ENCODE measurements at regions not wholly inside any gene's neighbourhood (a gene's known extent, or its start where the extent isn't known, plus 50 kb on each side); places are given as distances from the start of the nearest gene placed in this dataset.

- no peak for DNase-seq
These were observed 178.9 kb upstream of the IVNS1ABP start for GRCh38 chr1:185495898-185496297.

GRCh38 chr1:185495007-185495406 lies 178.0 kb upstream of the IVNS1ABP start:
- no peak for DNase-seq

- no peak for DNase-seq
These were observed 175.2 kb upstream of the IVNS1ABP start for GRCh38 chr1:185492089-185492825.

GRCh38 chr1:185491604-185492003 lies 174.6 kb upstream of the IVNS1ABP start:
- no peak for DNase-seq

DNA sequence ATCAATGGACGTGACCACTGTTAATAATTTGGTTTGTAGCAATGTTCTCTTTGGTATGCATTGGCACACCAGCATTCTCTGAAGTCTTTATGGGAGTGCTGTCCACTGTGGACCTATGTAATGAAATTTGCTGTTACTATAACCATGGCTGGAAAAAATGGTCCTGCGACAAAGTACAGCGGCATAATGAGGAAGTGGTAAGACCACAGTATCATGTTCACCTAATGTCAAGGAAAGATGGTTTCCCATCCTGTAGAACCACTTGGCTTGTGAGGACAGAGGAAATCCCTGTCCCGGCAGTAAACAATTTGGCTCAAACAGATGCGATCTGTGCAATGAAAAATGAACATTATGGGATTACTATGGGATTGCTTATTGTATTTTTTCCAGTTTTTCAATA lies 173.9 kb upstream of the IVNS1ABP start:
- no peak for DNase-seq

GRCh38 chr1:185489406-185489805 lies 172.4 kb upstream of the IVNS1ABP start:
- no peak for DNase-seq

DNA sequence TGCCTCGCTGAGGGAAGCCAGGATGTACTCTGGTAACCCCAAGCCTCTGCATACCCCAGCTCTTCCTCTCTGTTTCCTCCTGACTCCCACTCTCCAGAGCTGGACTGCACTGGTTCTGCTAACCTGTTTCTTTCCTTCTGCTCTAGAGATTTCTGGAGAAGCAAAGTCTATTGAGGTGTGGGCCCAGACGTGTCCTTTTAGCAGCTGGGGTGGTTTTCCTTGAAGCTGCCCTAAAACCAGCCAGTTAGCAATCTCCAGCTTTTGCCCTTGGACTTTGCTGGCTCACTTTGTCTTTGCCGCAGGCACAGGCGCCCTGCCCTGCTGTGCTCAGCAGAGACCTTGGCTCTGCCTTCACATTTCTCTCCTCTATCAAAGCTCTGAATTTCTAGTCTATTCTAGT lies 171.8 kb upstream of the IVNS1ABP start:
- DNase-seq = no peak

DNA sequence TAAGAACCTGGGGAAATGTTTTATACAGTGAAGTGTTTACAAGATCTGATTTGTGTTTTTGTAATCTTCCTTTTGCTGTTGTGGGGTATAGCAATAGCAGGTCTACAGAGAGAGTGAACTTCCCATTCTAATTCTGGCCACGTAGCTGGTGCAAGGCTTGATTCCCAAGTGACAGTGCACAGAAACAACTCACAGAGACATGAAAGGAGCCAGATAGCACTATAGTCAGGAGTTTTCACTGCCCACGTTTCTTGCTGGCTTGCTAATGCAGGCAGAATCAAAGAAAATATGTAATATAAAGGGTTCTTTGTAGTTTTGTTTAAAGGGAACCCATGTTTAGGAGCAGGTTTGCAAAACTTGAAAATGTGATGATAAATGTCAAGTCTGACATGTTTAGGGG lies 170.9 kb upstream of the IVNS1ABP start:
- no peak for DNase-seq

DNA sequence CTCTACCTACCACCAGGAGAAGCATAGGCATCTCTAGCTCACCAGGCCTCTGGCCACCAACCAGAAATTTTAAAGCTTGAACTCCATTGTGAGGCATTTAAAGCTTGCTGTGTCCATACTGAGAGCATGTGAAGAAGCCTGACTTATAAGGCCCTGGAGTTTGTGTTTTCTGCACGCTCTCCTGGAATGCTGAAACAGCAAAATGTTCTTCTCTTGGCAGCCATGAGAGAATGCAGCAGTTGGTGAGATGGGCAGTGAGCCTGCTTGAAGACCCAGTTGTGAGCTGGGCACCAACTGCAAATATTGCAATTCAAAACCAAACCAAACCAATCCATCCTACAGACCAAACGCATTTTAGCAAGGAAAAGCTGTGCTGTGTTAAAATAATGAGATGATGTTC lies 170.0 kb upstream of the IVNS1ABP start:
- DNase-seq = no peak

DNA sequence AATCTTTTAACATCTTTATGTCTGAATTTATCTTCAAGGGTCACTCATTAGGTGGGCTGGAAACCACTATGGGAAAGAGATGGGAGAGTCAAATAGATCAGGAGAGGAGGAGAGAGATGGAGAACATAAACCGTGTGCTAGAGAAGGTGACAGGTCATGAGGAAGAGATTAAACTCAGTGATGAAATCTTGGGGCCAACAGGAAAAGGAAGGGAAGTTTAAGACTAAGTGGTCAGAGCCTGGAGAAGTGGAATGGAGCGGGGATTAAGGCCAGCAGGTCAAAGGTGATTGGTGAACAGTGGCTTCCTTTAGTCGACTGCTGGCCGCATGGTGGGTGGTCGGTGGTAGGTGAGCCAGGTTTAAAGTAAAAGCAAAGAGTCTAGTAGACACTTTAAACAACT lies 169.3 kb upstream of the IVNS1ABP start:
- no peak for DNase-seq

- DNase-seq = no peak
These were observed 166.8 kb upstream of the IVNS1ABP start for GRCh38 chr1:185483664-185484450.

DNA sequence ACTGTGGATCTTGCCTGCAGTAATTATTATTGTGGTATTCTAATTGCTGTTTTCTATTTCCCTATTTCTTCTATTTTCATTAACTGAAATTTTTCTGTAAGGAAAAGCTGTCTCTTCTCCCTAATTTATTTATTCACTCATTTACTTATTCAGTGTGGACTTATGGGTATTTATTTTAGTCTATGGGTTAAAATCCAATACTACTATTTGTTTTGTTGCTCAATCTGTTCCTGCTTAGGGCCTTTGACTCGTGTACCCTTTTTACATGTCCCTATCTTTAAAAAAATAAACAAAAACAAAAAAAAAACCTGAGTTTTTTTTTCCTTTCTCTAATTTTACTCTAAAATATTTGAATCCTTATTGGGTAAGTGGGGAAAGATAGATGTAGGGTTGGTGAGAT lies 166.2 kb upstream of the IVNS1ABP start:
- no peak for DNase-seq

DNA sequence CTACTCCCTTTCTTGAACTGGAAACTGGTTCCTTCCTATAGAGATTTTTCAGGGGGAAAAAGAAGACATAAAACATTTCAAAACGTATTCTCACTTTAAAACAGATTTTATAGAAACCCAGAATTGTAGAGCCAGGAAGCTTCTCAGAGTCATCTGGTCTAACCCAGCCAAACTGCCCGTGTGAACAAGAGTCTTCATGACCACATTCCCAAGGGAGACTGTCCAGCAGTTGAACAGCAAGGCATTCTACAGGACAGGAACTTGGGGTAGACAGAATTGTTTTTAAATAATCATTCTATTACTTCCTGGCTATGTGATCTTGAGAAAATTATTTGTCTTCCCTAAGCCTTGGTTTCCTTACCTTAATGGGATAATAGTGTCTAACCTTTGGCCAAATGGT lies 163.5 kb upstream of the IVNS1ABP start:
- DNase-seq = no peak

DNA sequence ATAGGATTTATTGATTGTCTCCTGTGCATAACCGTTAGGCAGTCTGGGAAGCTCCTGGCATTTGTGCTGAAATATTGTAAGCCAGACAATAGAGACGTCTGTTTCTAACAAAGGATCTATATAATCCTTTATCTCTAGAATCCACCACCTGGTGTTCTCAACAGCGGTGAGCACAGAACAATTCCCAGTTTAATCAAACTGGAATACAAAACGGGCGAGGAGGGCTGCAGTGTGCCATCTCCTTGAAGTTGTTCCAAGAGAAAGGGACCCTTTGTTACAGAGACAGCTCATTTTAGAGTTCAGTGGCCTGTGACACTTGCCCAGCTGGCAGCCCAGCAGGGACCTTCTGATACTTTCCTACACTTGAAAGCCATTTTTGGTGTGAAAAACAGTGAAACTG lies 162.8 kb upstream of the IVNS1ABP start:
- no peak for DNase-seq

- DNase-seq = no peak
These were observed 161.8 kb upstream of the IVNS1ABP start for GRCh38 chr1:185478877-185479276.

GRCh38 chr1:185477638-185478580 lies 160.9 kb upstream of the IVNS1ABP start:
- DNase-seq = no peak

DNA sequence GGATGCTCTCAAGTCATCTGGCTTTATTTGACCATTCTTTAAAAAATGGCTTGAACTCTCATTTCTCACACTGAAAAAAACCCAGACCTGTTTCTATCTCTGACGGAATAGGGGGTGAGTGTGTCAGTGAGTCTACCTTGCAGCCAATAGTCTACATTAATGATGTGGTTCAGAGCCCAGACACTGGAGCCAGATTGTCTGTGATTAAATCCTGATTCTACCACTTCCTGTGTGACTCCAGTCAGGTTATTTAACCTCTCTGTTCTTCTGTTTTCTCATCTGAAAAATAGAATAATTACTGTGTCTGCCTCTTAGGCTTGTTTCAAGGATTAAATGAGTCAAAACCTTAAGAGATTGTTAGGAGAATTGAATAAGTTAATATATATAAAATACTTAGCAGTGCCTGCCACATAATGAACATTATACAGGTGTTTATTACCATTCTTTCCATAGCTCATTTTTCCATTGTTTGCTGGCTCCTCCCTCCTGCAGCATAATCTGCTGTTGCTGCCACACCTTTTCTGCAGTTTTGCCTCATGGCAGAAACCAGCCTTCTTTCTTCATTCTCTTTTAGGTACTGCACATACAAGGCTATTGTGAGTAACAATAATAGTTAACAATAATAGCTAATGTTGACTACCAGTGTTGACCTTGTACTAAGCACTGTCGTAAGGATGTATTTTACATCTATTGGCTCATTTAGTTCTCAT lies 157.6 kb upstream of the IVNS1ABP start:
- no peak for DNase-seq

GRCh38 chr1:185473186-185473585 lies 156.1 kb upstream of the IVNS1ABP start:
- DNase-seq = no peak

- DNase-seq = no peak
These were observed 151.6 kb upstream of the IVNS1ABP start for GRCh38 chr1:185468626-185469025.

GRCh38 chr1:185467122-185467521 lies 150.1 kb upstream of the IVNS1ABP start:
- DNase-seq = no peak

DNA sequence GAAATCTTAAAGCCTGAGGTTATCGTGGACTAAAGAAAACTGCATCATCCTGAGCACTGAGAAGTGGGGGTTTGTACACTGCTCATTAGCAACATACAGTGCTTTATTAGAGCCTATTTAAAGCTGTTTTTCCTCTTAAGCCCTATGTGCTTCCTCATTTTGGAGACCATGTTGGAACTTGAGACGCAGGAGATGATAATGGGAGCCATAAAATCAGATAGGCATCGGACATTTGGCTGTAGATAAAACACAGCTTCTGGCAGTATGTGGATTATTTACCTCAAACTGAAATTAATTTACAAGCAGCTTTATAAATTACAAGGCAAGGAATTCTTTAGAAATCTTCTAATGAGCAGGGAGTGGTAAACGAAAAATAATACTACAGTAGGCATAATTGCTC lies 147.7 kb upstream of the IVNS1ABP start:
- DNase-seq = no peak

DNA sequence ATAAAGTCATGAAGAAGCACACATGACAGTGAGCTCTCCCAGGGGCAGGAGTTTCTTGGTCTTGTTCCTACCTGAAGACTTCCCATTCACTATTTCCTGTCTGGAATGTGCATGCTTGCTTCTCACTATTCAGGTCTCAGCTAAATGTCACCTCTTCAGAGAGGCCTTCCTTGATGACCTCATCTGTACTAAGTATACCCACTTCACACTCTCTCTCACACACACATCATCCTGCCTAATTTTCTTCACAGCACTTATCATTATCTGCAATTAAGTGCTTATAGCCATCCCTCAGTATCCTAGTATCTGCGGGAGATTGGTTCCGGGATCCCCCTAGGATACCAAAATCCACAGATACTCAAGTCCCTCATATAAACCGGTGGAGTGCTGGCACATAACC lies 146.4 kb upstream of the IVNS1ABP start:
- DNase-seq = no peak

GRCh38 chr1:185463011-185463410 lies 146.0 kb upstream of the IVNS1ABP start:
- DNase-seq = no peak
